HG02938 (cell line): ENCODE measurements at regions not wholly inside any gene's neighbourhood (a gene's known extent, or its start where the extent isn't known, plus 50 kb on each side); places are given as distances from the start of the nearest gene placed in this dataset.

Source experiments
- ATAC-seq: cut with Tn5 transposase; IDR thresholded peaks from one replicate; pipeline ENCODE4 v1.9.1; 2021; ENCODE audit warnings: mild to moderate bottlenecking, moderate library complexity; ENCODE audit not compliant: unreplicated experiment

DNA sequence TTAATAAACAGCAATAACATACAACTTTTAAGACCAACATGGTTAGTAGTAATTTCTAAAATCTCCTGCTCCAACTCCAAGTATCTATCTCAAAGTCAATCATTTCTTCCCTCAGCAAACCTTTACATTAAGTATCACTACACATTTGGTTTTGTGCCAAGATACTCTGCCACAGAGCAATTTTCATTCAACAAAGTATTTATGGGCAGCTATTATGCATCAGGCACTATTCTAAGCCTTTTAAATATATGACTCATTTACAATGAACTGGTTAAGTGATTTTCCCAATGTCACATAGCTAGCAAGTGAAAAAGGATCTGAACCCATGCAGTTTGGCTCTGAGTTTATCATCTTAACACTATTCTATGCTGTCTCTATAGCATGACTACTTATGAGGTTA lies 264.3 kb downstream of the NOL4 start:
- ATAC-seq = no peak

DNA sequence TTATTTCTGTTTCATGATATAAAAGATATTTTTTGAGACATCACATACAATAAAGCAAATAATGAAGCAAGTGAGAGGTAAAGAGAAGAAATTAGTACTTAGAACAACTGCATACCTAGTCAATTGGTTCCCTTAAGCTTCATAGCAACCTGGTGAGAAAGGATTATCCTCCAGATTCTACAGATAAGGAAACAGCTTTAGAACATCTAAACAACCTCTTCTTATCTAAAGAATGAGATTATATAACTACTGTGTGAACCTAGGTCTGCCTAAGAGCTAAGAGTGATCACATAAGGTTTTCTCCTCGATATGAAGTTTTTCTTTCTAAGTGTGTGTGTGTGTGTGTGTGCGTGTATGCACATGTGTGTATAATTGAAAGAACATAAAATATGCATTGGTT lies 265.1 kb downstream of the NOL4 start:
- ATAC-seq = no peak

DNA sequence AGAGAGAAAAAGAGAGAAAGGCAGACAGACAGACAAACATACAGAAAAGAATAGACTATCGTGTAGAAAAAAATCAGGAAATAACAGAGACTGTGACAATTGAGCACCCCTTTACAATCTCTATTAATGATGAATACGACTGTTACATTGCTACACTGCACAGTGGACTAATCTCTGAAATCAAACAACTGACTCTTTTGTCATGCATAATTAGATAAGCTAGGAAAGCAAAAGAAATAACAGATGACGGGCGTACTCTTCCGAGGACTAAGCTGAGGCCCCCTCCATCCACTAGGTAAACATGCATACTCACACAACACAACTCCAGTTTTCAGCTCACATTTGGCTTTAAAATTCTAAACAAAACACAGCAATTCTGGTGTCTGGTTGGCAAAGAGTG lies 267.0 kb downstream of the NOL4 start:
- no peak for ATAC-seq

DNA sequence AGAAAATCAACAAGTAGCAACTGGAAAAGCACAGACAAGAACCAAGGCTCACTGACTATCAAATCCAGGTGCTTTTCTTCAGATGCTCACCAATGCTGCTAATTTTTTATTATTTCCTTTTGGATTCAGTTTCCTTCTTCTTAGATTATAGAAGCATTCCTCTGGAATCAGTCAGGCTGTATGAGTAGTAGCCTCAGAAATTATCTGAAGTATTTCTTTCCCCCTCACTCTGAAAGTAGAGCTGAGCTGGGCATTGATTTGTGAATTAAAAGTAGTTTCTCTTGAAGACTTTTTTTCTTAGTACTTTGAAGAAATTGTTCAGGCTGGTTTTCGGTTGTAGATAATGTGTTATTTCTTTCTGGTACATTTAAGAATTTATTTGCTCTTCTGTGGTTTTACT lies 273.7 kb downstream of the NOL4 start:
- no peak for ATAC-seq

DNA sequence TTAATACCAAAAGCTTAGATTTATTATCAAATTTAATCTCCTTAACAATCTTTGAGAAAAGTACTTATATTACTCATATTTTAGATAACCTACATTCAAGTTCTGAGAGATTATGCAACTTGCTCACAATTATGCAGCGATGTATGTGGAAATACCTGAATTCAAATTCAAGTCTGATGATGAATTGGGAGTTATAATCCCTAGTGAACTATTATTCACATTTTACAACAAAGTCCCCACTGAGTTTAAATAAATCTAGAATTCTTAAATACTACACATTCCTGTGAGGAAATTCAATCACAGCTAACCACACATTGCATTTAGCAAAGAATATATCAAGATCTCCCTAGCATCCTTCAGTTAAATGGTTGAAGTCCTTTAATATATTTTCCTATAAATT lies 278.4 kb downstream of the NOL4 start:
- no peak for ATAC-seq

DNA sequence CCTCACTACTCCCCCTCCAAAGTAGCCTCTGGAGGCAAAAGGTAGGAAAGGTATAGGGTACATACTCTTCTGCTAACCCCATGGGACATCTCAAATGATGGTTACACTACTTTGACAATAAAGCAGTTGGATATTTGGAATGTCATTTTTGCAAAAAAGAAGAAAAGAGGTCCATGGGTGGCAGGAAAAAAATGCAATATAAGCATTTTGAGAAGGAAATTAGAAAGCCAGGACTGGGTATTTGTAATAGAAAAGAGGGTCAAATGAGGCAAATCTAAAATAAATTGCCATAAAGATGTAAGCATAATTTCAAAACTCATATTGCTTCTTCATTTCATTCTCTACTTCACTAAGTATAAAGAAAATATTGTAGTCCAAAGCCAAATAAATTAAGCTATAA lies 280.2 kb downstream of the NOL4 start:
- ATAC-seq = no peak

DNA sequence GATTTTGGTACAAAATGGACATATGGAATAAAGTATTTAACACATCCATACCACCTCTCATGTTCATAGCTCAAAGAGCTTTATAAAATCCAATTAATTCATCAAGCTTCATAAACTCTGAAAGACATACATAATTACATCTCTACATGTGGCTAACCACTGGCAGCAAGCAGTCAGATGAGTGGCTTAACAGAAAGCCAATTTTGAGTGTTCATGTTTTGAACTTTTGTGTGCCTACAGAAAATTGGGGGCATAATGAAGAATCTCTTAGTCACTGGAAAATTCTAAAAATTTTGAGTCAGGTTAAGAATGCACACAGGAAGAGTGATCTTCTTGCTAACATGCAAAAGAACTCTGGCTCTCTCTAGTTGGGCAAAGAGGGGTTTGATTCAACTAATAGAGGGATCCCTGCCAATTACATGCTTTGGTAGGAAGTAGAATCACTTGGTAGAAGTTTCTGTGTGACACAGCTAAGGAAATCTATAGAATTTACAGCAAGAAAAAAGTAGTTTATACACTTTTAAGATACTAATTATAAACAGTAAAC lies 287.4 kb downstream of the NOL4 start:
- ATAC-seq = no peak

DNA sequence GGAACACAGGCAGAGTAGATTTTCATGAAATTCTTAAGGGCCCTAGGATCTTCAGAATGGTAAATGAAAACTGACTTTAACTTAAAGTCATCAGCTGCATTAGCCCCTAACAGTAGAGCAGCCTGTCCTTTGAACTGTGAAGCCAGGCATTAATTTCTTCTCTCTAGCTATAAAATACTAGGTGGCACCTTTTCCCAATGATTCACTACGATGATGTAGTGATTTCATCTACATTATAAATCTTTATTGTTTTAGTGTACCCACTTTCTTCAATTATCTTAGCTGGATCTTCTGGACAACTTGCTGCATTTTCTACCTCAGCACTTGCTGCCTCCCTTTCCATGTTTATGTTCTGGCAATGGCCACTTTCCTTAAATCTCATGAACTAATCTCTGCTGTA lies 290.5 kb downstream of the NOL4 start:
- ATAC-seq = no peak

DNA sequence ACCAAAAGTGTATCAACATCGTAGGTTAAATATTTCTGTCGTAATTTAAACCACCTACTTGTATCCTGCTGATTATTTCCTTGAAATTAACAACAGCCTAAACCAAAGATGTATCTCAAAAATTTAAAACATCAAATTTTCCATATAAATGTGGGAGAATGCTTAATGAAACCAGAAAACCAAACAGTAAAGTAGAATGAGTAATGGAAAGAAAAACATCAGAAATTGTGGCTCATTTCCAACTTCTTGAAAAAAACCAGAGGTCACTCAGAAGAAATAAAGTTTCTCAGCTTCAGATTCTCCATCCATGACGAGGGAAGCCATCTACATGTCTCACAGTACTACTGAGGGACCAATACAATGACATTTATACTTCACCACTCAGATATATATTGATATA lies 296.5 kb downstream of the NOL4 start:
- no peak for ATAC-seq

DNA sequence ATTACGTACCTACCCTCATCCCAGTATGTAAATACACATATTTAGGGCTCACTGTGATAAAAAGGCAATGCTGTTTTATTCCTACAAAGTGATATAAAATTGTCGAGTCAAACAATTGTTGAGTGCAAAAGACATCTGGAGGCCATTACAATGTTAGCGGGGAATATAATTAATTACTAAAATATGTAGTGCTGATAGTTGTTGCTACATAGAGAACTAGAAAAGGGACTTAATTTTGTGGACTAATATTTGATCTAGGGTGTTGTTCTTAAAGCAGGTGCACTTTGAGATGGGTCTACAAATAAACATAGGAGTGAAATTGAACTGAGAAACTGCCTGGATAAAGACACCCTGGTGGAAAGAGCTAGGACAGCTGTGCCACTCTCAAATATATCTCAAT lies 300.1 kb downstream of the NOL4 start:
- no peak for ATAC-seq

DNA sequence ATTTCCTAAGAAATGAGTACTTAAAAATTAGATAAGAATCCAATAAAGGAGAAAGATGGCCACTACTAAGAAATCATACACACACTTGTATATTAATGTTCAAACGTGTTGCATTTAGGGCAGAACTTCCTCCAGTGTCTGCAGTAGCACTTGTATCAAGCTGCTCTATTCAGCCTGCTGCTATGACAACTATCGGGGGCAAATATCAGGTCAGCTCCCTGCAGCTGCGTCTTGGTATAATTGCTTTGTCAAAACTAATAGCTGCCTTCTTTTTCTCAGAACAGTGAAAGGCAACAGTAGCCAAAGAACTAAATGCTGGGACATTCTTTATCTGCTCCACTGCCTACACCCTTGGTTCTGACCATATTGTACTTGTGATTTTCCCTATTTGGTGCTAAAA lies 300.7 kb downstream of the NOL4 start:
- ATAC-seq = no peak

DNA sequence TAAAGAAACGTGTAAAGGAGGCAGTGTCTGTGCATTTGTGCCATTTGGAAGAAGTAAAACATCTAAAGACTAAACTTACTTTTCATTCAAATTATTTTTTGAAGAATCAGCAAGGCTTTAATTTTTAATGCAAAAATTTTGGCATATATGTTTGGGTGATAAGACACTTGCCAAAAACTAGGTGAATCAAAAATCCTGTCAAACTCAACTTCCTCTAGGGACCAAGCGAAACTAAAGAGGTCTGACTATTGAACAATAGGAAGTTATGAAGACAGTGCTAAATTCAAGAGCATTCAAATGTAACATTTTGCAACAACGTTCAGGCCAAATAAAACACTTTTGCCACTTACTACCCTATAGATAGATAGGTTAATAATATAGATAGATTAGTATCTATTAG lies 306.1 kb downstream of the NOL4 start:
- ATAC-seq = no peak

DNA sequence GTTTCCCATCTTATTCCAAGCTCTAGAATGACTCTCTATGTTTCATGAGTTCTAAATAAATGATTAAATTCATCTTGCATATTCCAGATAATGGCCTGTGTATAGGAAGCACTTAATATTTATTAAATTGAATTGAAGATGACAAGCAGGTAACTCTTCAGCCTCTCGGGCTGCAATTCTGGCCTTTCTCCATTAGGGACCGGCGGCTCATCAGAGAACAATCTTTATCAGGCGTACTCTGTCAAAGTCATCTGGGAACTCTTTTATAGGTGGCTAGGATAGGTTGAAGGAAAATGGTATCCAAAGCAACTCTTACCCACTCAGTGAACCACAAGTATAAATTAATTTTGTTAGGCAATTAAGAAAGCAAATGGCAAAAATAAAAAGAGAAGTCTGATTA lies 308.5 kb downstream of the NOL4 start:
- no peak for ATAC-seq

DNA sequence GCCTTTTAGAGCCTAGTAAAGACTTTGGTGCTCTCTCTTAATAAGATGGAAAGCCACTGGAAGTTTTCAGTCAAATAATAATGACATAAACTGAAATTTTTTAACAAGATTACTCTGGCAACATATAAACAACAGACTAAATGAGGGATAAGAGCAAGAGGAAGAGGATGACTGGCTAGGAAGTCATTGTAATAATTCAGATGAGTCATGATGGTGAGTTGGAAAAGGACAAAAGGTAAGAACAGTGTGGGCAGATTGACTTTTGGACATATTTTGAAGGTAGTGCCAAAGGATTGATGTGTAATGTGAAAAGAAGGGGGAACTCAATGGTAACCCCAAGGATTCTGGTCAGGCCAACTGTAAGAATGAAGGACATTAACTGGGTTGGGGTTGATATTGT lies 310.3 kb downstream of the NOL4 start:
- ATAC-seq = no peak

DNA sequence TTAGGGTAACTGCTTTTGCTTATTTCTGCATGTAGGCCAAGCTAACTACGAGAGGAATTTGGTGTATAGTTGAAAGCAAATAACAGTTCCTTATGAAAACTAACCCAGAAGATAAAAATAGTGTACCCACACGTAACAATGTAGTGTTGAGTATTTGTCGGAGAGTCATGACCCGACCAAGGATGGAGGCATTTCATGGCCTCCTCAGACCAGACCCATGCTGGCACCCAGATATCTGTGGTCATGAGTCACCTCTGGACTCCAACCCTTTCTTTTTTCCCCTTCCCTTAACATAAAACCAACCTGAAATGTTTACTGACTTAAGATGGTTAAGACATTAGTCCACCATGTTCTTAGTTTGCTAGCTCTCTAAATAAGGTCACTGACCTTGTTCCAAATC lies 318.7 kb downstream of the NOL4 start:
- no peak for ATAC-seq

DNA sequence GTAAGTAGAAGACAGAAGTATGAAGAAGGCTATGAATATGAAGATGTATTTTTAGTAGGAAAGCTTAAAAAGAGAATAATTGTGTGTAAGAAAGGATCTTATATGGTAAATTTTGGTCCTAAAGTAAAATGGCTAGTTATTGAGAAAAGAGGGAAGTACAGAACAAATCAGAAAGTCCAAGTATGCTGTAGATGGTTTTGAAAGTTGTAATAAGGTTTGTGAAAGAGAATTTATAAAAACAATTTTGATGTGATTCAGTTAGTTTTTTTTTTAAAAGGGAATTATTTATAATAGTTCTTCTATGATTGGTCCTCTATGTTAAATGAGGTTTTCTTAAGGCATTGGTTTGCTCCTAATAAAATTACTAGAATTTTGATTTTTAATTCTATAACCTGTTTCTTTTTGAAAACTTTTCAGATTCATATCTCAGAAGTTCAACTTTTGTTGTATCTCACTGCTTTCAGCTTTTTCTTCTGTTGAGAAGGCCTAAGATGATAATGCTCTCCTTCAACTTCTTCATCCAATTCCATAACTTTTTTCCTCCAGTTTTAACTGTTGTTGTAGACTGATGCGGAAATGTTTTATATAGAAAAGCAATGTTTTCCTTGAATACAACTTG lies 322.7 kb downstream of the NOL4 start:
- ATAC-seq = no peak

DNA sequence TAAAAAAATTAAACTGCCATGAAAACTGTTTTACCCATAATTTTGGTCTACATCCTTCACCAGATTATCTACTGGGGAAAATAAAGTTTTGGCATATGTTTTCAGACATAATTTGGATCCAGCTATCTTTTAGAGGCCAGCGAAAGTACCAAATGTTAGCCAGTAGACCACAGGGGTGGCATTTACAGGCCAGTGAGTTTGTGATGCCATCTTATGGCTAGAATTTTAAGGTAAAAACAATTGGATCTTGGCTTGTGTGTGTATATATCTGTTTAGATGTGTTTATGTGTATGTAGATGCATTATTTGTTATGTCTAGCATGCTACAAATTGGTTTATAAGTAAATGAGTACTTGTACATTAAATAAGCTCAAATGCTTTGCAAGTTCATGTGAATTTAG lies 322.6 kb downstream of the ASXL3 start:
- ATAC-seq = no peak

DNA sequence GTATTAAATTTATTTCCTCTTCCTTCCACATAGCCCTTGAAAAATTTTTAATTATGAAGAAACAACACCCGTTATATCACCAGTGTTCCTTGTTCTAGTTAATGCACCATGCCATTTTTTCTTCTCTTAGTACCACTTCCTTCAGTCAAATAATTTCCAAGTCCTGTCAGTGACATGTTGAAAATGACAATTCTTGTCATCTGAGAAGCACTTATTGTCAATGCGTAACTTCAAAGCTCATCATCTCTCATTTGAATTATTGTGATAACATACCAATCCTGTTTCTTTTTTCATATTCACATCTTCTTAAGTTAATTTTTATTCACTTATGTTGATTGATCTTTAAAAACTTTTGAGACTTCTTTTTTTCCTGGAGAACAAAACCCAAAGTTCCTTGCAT lies 320.4 kb downstream of the ASXL3 start:
- ATAC-seq = no peak

DNA sequence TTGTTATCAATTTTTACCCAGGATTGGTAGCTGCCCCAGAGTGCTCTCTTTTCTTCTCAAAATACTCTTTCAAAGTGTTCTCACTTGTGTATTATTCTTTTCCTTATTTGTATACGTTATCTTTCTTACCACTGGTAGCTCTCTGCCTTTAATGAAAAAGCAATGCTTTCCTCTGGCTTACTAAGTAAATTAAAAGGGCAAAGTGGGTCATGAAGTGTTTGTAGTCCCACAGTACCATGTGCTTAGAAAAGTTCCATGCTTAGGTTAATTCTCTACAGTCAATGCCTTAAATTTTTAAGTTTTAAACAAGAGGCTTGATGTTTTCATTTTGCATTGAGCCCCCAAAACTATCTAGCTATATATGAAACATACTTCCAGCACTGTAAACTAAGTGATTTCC lies 300.2 kb downstream of the ASXL3 start:
- no peak for ATAC-seq

DNA sequence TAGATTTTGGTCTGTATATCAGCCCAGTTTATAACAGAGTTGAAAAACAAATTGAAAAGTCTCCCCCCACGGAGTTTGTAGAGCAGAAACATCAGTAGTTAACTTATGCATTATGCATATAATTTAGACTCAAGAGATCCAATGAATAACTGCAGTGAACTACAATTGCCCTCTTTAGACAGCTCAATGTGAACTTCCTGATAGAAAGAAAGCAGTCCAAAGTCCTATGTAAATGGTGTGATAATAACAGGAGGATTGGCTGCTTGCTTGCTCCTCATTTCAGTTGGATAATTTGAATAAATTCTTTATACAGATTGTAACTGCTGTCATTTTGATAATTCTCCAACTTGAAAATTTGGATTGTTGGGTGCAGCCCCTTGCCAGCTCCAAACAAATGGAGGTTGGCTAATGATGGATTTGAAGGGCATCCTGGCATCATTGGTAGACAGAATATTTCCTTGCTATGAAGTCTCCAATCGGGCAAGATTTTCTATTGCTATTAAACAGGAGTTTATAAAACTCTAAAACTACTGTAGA lies 297.1 kb downstream of the ASXL3 start:
- no peak for ATAC-seq

DNA sequence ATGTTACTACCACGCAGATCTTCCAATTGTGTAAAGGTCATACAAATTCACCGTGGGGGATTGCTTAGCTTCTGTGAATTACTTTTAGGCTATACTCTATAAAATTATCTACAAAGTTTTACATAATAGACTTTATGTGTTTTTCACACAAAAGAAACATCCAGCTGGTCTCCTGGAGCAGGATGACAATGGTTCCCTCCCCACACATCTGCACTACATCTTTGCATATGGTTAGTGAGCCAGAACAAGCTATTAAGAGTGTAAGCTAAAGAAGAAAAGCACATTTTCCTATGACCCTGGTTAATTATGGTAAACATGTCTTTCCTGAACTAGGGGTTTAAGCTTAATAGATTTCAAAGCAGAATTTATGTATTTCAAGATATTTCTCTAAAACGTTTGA lies 295.1 kb downstream of the ASXL3 start:
- ATAC-seq = no peak

DNA sequence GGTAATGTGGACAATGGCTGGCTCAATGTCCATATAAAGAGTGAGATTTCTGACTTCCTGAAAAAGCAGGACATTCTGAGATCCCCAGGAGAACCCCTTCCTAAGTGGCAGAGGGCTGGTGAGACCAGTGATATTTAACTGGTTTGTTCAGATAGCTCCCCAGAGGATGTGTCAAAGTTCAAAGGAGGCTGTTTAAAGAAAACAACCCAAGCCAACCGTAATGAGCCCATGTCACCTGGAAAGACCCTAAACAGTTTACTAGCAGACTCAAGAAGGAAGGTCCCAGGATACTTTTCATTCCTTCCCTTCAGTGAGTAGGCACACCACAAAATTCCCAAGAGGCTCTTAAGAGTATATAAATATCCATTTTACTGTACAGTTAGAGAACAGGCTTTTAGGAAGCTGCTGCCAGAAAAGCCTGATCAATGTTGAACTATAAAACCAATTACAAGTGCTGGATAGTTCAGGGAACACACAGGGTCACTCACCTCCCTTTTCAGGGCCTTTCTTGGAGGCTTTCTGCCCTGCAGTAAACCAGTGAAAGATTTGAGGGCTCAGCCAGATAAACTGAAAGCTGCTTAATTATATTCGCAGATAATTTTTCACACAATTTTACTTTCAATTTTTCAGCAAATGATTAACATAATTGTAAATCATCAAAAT lies 293.5 kb downstream of the ASXL3 start:
- no peak for ATAC-seq

DNA sequence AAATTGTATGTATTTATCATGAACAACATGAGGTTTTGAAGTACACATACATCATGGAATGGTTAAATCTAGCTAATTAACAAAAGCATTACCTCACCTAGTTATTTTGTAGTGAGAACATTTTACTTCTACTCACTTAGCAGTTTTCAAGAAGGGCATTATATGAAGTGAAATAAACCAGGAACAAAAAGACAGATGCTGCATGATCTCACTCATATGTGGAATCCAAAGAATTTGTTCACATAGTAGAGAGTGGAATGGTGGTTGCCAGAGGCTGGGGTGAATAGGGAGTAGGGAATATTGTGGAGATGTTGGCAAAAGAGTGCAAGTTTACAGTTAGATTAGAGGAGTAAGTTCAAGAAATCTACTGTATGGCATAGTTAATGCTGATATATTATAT lies 292.0 kb downstream of the ASXL3 start:
- ATAC-seq = no peak
